Panc1 (cell line): ENCODE measurements at regions not wholly inside any gene's neighbourhood (a gene's known extent, or its start where the extent isn't known, plus 50 kb on each side); places are given as distances from the start of the nearest gene placed in this dataset.
"Not testable (repeated sequence)": the region's sequence is repeated elsewhere in the genome, so short reads cannot be mapped to it uniquely, and the experiment has no call there.

ENCODE experiments used
- ATAC-seq: fragments of 200-7000 bp; cut with Tn5 transposase; 2 replicates; pipeline ENCODE4 v1.9.1; 2020; ENCODE audit warnings: mild to moderate bottlenecking, moderate library complexity
- BruUV-seq: library from RNA; stranded (reverse); fragments of 400-500 nt; replicated peaks from 2 replicates; lab custom pipeline; 2021; lab: Mats Ljungman, UMichigan
- CTCF ChIA-PET: fragments of 300-600 bp; sonication (Branson Sonifier 250); formaldehyde crosslinking; loops from one replicate; lab custom pipeline; 2022; ENCODE audit warnings: antibody characterized with exemption; lab: Charles Lee
- POLR2A ChIA-PET: fragments of 300-600 bp; sonication (Branson Sonifier 250); formaldehyde crosslinking; loops from one replicate; lab custom pipeline; 2022; ENCODE audit warnings: antibody characterized with exemption; lab: Charles Lee
- DNase-seq: peaks from one replicate; pipeline ENCODE4 v3.0.0-alpha.2; 2010; ENCODE audit warnings: low read depth, low spot score
- H3K27ac ChIP-seq: 2 replicates; pipeline ENCODE4 v1.5.1; 2011; ENCODE audit warnings: mild to moderate bottlenecking, low read length, inconsistent platforms
- H3K27me3 ChIP-seq: fragments of 200-500 bp; sonication (Bioruptor generic); 2 replicates; pipeline ENCODE4 v1.6.0; 2014; ENCODE audit warnings: low read length, inconsistent platforms; ENCODE audit not compliant: control insufficient read depth, insufficient read depth
- H3K36me3 ChIP-seq: fragments of 200-500 bp; sonication (Bioruptor generic); 2 replicates; pipeline ENCODE4 v1.5.1; 2014; ENCODE audit warnings: inconsistent platforms, mild to moderate bottlenecking, low read length, moderate library complexity; ENCODE audit not compliant: control insufficient read depth, insufficient read depth
- H3K4me1 ChIP-seq: 2 replicates; pipeline ENCODE4 v1.5.1; 2011; ENCODE audit warnings: inconsistent platforms, mild to moderate bottlenecking, low read length, moderate library complexity; ENCODE audit not compliant: control insufficient read depth, insufficient read depth
- H3K4me3 ChIP-seq, 2 experiments: 2 replicates each; pipeline ENCODE4 v1.5.1; 2011 to 2012; ENCODE audit warnings: low read depth in 2 of 2, low read length in 2 of 2, mild to moderate bottlenecking in 2 of 2, inconsistent platforms in 1 of 2, moderate library complexity in 1 of 2
- H3K9me3 ChIP-seq: fragments of 200-500 bp; sonication (Bioruptor generic); 2 replicates; pipeline ENCODE4 v1.5.1; 2014; ENCODE audit warnings: low read depth, mild to moderate bottlenecking, inconsistent platforms, low read length, moderate library complexity; ENCODE audit not compliant: control insufficient read depth, insufficient read depth
- CTCF ChIP-seq: fragments of 450-650 bp; IDR thresholded peaks from 2 replicates; pipeline ENCODE4 v1.5.1; 2017; ENCODE audit warnings: mild to moderate bottlenecking
- POLR2AphosphoS5 ChIP-seq: IDR thresholded peaks from 2 replicates; pipeline ENCODE4 v1.6.1; 2012; ENCODE audit warnings: mild to moderate bottlenecking, low read depth, low read length, moderate library complexity
- REST ChIP-seq, 2 experiments: IDR thresholded peaks; 2 replicates each; pipeline ENCODE4 v1.6.1; 2011 to 2012; ENCODE audit warnings: low read depth in 2 of 2, control low read depth in 1 of 2, low read length in 1 of 2, mild to moderate bottlenecking in 1 of 2, moderate library complexity in 1 of 2; ENCODE audit not compliant: insufficient read depth in 1 of 2
- SIN3A ChIP-seq: IDR thresholded peaks from 2 replicates; pipeline ENCODE4 v1.6.1; 2012; ENCODE audit warnings: low read depth, mild to moderate bottlenecking, low read length, moderate library complexity, borderline replicate concordance; ENCODE audit not compliant: insufficient read depth
- TCF7L2 ChIP-seq: IDR thresholded peaks from 2 replicates; pipeline ENCODE4 v1.6.1; 2011; ENCODE audit warnings: mild to moderate bottlenecking, low read depth, low read length, inconsistent platforms
- in situ Hi-C: cut with HindIII; loops from 2 replicates; pipeline ENCODE4 v1.10.0; 2016; ENCODE audit warnings: low sequenced_read_pairs, low pct_unique_long_range_greater_than_20kb
- intact Hi-C: fragments of 100-400 bp; cut with micrococcal nuclease; formaldehyde crosslinking; loops from one replicate; pipeline ENCODE4 v1.10.0; 2022; ENCODE audit not compliant: unreplicated experiment

GRCh38 chr7:63900394-63901203 is 98.0 kb upstream of the ZNF722 start:
- H3K27ac ChIP-seq, result no peak overlapping the region
- H3K4me1 ChIP-seq, result no peaks in the 10 kb centered on the region
- ChIA-PET POLR2A (interaction anchor here (0.6 kb wide), 1 partner anchor 696 kb away, joined by 3 read pairs; no protein-coding TSS in a partner anchor), CTCF (no interaction called here)
- in situ Hi-C loops, result no loop called here
- H3K9me3 ChIP-seq, result peaks cover 3% of the 10 kb centered on the region; the same call in 1 of the 2 replicates
- no peaks in the 10 kb centered on the region for H3K36me3 ChIP-seq
- H3K27me3 ChIP-seq, result no peaks in the 10 kb centered on the region
- peak; percentile 96 for ATAC-seq
- peak; percentile 7; the same call in 1 of the 2 replicates for TF ChIP-seq SIN3A
- no peak for TF ChIP-seq REST (IDR thresholded peaks at IDR 0.05; ENCODE audit: insufficient read depth in 1 of 2, low read depth in 2 of 2, low read length in 1 of 2)
- peak overlapping the region; percentile 77 to 83 for H3K4me3 ChIP-seq
- no TSS peak for BruUV-seq
- intact Hi-C loops, result no loop called here
- peak; percentile 46 for DNase-seq

- H3K9me3 ChIP-seq, DNase-seq, H3K4me1 ChIP-seq, H3K27ac ChIP-seq, H3K27me3 ChIP-seq, in situ Hi-C loops, H3K36me3 ChIP-seq, CTCF ChIA-PET, intact Hi-C loops, BruUV-seq: not testable (repeated sequence)
- ATAC-seq, result peak; percentile 50; the same call in 1 of the 2 replicates
- POLR2A ChIA-PET, result interaction anchor here (0.6 kb wide), 1 partner anchor 696 kb away, joined by 3 read pairs; no protein-coding TSS in a partner anchor
- peak; percentile 78 to 87 for TF ChIP-seq REST (IDR thresholded peaks at IDR 0.05; ENCODE audit: insufficient read depth in 1 of 2, low read depth in 2 of 2, low read length in 1 of 2)
- peak overlapping the region; percentile 77 to 83 for H3K4me3 ChIP-seq
Observed at GRCh38 chr7:63901204-63901506, 97.5 kb upstream of the ZNF722 start.

GRCh38 chr7:63918986-63919385 is 79.7 kb upstream of the ZNF722 start:
- no peak for ATAC-seq
- POLR2A ChIA-PET, result no interaction called here

More at GRCh38 chr7:63918986-63919385, 79.7 kb upstream of the ZNF722 start:
- Histone ChIP-seq H3K36me3 (no peaks in the 10 kb centered on the region), H3K27me3 (no peaks in the 10 kb centered on the region), H3K9me3 (peaks cover 12% of the 10 kb centered on the region; the same call in 1 of the 2 replicates), H3K4me1 (no peaks in the 10 kb centered on the region), H3K27ac (no peak overlapping the region), H3K4me3 (no peak overlapping the region)
- BruUV-seq, result no TSS peak
- intact Hi-C loops, result no loop called here
- in situ Hi-C loops, result no loop called here
- CTCF ChIA-PET, result no interaction called here
- DNase-seq, result no peak
- TF ChIP-seq TCF7L2 (no peak), SIN3A (no peak), REST (IDR thresholded peaks at IDR 0.05; ENCODE audit: insufficient read depth in 1 of 2, low read depth in 2 of 2, low read length in 1 of 2) (no peak), POLR2AphosphoS5 (no peak), CTCF (no peak)
